ENCODE measurements at regions not wholly inside any gene's neighbourhood (a gene's known extent, or its start where the extent isn't known, plus 50 kb on each side); places are given as distances from the start of the nearest gene placed in this dataset.

DNA sequence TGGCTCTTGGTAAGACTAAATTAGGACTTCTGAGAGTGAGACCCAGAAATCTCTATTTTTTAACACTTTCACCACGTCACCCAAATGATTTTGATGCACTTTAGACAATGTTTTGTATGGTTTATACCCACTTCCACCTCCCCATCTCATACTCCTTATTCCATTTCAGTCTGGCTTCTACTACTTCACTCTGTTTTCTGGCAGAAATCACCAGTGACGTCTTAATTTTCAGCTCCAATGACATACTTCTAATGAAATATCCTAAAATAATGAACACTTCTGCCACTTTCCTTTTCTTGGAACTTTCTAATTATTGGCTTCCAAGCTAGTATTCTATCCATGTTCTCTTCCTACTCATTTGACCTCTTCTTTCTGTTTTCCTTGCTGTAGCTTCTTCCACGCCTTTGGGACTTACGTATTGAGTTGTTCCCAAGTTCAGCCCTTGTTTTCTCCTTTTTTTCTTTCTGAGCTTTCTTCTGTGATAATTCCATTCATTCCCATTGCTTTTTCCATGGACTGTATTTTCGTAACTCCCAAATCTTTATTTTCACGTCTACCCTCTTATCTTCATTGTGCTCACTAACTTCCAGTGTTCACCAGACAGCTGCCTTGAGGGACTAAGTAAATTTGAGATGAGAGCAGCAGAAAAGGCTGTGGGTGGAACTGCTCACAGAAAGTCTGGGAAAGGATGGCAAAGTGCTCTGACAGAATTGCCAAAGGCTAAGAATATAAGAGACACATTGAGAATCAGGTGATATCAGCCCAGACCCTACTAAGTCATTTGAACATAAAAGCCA lies 115.8 kb downstream of the CAPZA3 start (continued):
- TF ChIP-seq, protein P1, sequence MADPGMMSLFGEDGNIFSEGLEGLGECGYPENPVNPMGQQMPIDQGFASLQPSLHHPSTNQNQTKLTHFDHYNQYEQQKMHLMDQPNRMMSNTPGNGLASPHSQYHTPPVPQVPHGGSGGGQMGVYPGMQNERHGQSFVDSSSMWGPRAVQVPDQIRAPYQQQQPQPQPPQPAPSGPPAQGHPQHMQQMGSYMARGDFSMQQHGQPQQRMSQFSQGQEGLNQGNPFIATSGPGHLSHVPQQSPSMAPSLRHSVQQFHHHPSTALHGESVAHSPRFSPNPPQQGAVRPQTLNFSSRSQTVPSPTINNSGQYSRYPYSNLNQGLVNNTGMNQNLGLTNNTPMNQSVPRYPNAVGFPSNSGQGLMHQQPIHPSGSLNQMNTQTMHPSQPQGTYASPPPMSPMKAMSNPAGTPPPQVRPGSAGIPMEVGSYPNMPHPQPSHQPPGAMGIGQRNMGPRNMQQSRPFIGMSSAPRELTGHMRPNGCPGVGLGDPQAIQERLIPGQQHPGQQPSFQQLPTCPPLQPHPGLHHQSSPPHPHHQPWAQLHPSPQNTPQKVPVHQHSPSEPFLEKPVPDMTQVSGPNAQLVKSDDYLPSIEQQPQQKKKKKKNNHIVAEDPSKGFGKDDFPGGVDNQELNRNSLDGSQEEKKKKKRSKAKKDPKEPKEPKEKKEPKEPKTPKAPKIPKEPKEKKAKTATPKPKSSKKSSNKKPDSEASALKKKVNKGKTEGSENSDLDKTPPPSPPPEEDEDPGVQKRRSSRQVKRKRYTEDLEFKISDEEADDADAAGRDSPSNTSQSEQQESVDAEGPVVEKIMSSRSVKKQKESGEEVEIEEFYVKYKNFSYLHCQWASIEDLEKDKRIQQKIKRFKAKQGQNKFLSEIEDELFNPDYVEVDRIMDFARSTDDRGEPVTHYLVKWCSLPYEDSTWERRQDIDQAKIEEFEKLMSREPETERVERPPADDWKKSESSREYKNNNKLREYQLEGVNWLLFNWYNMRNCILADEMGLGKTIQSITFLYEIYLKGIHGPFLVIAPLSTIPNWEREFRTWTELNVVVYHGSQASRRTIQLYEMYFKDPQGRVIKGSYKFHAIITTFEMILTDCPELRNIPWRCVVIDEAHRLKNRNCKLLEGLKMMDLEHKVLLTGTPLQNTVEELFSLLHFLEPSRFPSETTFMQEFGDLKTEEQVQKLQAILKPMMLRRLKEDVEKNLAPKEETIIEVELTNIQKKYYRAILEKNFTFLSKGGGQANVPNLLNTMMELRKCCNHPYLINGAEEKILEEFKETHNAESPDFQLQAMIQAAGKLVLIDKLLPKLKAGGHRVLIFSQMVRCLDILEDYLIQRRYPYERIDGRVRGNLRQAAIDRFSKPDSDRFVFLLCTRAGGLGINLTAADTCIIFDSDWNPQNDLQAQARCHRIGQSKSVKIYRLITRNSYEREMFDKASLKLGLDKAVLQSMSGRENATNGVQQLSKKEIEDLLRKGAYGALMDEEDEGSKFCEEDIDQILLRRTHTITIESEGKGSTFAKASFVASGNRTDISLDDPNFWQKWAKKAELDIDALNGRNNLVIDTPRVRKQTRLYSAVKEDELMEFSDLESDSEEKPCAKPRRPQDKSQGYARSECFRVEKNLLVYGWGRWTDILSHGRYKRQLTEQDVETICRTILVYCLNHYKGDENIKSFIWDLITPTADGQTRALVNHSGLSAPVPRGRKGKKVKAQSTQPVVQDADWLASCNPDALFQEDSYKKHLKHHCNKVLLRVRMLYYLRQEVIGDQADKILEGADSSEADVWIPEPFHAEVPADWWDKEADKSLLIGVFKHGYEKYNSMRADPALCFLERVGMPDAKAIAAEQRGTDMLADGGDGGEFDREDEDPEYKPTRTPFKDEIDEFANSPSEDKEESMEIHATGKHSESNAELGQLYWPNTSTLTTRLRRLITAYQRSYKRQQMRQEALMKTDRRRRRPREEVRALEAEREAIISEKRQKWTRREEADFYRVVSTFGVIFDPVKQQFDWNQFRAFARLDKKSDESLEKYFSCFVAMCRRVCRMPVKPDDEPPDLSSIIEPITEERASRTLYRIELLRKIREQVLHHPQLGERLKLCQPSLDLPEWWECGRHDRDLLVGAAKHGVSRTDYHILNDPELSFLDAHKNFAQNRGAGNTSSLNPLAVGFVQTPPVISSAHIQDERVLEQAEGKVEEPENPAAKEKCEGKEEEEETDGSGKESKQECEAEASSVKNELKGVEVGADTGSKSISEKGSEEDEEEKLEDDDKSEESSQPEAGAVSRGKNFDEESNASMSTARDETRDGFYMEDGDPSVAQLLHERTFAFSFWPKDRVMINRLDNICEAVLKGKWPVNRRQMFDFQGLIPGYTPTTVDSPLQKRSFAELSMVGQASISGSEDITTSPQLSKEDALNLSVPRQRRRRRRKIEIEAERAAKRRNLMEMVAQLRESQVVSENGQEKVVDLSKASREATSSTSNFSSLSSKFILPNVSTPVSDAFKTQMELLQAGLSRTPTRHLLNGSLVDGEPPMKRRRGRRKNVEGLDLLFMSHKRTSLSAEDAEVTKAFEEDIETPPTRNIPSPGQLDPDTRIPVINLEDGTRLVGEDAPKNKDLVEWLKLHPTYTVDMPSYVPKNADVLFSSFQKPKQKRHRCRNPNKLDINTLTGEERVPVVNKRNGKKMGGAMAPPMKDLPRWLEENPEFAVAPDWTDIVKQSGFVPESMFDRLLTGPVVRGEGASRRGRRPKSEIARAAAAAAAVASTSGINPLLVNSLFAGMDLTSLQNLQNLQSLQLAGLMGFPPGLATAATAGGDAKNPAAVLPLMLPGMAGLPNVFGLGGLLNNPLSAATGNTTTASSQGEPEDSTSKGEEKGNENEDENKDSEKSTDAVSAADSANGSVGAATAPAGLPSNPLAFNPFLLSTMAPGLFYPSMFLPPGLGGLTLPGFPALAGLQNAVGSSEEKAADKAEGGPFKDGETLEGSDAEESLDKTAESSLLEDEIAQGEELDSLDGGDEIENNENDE (IDR thresholded peaks at IDR 0.05; ENCODE audit: insufficient replicate concordance, low read length) = no peak
- TF ChIP-seq GTF2F1 (IDR thresholded peaks at IDR 0.05; ENCODE audit: borderline replicate concordance, low read depth, low read length) (no peak), TAF1 (IDR thresholded peaks at IDR 0.05; ENCODE audit: low read depth, low read length) (no peak), EGR1 (IDR thresholded peaks at IDR 0.05; ENCODE audit: borderline replicate concordance, low read depth, low read length) (no peak)

Measured in H1 (cell line).